ENCODE measurements at regions not wholly inside any gene's neighbourhood (a gene's known extent, or its start where the extent isn't known, plus 50 kb on each side); places are given as distances from the start of the nearest gene placed in this dataset.

- TF ChIP-seq CTCF (conservative IDR thresholded peaks at IDR 0.05): no peak
- H3K27ac ChIP-seq: no peak overlapping the region
These were observed 439.5 kb upstream of the ETAA1 start for GRCh38 chr2:66957677-66958076.

- TF ChIP-seq CTCF (conservative IDR thresholded peaks at IDR 0.05): no peak
- H3K27ac ChIP-seq: no peak overlapping the region
These were observed 437.0 kb upstream of the ETAA1 start for GRCh38 chr2:66960161-66960560.

DNA sequence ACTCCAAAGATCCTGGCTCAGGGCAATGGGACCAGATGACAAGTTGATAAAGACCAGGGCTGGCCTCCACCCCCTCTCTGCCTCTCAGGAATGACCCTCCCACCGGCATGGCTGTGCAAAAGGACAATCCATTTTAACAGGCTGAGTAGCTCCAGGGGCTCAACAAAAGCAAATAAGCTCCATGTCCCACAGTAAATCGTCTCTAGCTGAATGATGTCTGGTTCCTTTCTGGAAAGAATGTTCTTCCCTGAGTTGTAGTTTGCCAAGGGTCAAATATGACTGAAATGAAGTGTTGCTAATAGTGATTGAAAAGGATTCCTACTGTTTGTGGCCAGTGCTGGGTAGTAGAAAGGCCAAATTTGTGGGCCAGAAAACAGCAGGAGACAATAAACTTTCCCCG lies 434.4 kb upstream of the ETAA1 start:
- H3K27ac ChIP-seq: no peak overlapping the region
- no peak for TF ChIP-seq CTCF (conservative IDR thresholded peaks at IDR 0.05)

GRCh38 chr2:66966631-66967030 lies 430.5 kb upstream of the ETAA1 start:
- no peak overlapping the region for H3K27ac ChIP-seq
- TF ChIP-seq CTCF (conservative IDR thresholded peaks at IDR 0.05): no peak

DNA sequence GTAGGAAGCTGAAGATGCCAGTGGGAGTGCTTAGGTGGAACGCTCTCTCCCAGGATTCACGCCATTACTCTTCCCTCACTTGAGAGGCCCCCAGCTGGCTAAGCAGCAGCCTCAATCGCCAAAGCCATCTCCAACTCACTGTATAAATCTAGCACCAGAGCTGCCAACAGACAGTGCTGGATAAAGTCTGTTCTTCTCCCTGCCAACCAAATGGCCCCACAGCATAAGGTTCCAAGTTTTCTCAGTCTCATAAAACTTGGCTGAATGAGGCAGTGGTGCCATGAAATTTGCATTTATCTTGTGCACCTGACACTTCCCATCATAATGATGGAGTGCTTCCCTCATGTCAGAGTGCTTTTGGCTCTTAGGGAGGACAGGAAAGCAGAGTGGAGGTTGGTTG lies 428.2 kb upstream of the ETAA1 start:
- no peak overlapping the region for H3K27ac ChIP-seq
- TF ChIP-seq CTCF (conservative IDR thresholded peaks at IDR 0.05): no peak

DNA sequence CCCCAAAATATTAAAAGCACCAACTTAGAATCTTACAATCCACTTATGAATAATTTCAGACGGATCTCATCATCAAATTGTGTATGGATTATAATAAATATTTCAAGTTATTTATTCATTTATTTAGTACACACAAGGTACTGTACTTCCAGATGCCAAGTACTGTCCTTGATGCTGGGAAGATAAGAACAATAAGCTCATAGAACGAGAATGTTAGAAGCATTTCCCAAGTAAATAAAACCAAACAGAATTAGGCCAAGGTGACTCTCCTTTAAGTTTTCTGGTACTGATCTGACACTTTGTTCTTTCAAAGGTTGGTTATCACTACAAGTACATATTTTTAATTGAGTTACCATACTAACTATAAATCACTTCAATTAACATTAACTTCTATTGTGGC lies 416.1 kb upstream of the ETAA1 start:
- H3K27ac ChIP-seq: no peak overlapping the region
- TF ChIP-seq CTCF (conservative IDR thresholded peaks at IDR 0.05): no peak

- no peak overlapping the region for H3K27ac ChIP-seq
- TF ChIP-seq CTCF (conservative IDR thresholded peaks at IDR 0.05): no peak
These were observed 414.4 kb upstream of the ETAA1 start for GRCh38 chr2:66982766-66983165.

DNA sequence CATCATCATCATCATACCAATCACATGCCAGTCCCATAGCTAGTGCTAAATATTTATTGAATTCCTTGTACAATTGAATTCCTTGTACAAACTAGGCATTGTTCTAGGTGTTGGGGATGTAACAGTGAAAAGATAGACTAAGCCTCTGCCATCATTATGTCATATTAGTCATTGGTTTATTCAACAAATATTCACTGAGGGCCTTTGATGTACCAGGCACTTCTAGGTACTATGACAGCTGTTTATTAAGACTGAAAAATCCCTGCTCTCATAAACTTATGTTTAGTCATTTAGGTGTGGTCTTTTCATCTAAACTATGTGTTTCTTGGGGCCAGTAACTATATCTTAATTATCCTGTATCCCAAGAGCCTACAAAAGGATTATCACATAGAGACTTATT lies 412.3 kb upstream of the ETAA1 start:
- TF ChIP-seq CTCF (conservative IDR thresholded peaks at IDR 0.05): no peak
- no peak overlapping the region for H3K27ac ChIP-seq

All from VCaP (cell line).